Prostate gland (tissue), 2 donors: ENCODE measurements at regions not wholly inside any gene's neighbourhood (a gene's known extent, or its start where the extent isn't known, plus 50 kb on each side); places are given as distances from the start of the nearest gene placed in this dataset.

ENCODE experiments used
- POLR2A ChIP-seq: fragments of 450-650 bp; IDR thresholded peaks from one replicate; pipeline ENCODE4 v1.6.1; 2016; ENCODE audit warnings: antibody characterized with exemption, mild to moderate bottlenecking
- POLR2AphosphoS5 ChIP-seq: sonication (generic); formaldehyde crosslinking; IDR thresholded peaks from one replicate; pipeline ENCODE4 v1.6.1; 2017; ENCODE audit warnings: antibody characterized with exemption
- TF ChIP-seq, protein P1 (sequence below), 4 experiments: fragments of 200-600 bp in 2 of 4; fragments of 450-650 bp in 2 of 4; sonication (generic) in 2 of 4; IDR thresholded peaks; 1 replicate in 3 of 4; 2 replicates in 1 of 4; pipeline ENCODE4 v1.5.1; 2016 to 2019; ENCODE audit warnings: antibody characterized with exemption in 4 of 4, mild to moderate bottlenecking in 2 of 4, moderate library complexity in 2 of 4

DNA sequence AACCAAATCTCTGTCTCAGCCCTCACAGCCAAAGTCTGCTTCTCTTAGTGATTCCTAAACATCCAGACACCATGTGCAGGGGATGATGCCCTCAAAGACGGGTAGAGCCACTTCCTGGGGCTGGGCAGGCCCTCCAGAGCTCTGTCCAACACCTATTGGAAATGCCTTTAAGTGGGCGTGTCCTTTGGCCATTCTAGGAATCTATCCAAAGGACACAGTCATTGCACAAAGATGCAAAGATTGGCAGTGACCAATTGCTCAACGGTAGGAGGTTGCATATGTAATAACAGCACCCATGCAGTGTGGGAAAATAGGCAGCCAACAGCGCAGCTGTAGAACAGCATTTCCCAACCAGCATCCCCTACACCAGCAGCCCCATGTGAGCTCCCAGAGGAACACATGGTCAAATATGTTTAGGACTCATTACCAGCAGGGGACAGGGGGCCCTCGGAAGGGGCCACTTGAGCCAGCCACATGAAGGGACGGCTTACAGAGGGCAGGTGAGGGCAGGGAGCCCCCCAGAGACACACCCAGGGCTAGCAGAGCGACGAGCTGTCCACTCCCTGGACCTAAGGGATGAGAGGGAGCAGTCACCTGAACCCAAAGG, 142.8 kb upstream of the IQSEC1 start:
- no peak for TF ChIP-seq POLR2AphosphoS5
- TF ChIP-seq, protein P1, sequence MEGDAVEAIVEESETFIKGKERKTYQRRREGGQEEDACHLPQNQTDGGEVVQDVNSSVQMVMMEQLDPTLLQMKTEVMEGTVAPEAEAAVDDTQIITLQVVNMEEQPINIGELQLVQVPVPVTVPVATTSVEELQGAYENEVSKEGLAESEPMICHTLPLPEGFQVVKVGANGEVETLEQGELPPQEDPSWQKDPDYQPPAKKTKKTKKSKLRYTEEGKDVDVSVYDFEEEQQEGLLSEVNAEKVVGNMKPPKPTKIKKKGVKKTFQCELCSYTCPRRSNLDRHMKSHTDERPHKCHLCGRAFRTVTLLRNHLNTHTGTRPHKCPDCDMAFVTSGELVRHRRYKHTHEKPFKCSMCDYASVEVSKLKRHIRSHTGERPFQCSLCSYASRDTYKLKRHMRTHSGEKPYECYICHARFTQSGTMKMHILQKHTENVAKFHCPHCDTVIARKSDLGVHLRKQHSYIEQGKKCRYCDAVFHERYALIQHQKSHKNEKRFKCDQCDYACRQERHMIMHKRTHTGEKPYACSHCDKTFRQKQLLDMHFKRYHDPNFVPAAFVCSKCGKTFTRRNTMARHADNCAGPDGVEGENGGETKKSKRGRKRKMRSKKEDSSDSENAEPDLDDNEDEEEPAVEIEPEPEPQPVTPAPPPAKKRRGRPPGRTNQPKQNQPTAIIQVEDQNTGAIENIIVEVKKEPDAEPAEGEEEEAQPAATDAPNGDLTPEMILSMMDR (IDR thresholded peaks at IDR 0.05), result no peak
- TF ChIP-seq POLR2A, result no peak
